ENCODE measurements at regions not wholly inside any gene's neighbourhood (a gene's known extent, or its start where the extent isn't known, plus 50 kb on each side); places are given as distances from the start of the nearest gene placed in this dataset.
A peak's percentile ranks its signal among the peaks of the same experiment; 100 is the strongest.

GRCh38 chr16:85323961-85324253 is 211.6 kb upstream of the CIBAR2 start:
- intact Hi-C loops (cut with DNase I): no loop called here

DNA sequence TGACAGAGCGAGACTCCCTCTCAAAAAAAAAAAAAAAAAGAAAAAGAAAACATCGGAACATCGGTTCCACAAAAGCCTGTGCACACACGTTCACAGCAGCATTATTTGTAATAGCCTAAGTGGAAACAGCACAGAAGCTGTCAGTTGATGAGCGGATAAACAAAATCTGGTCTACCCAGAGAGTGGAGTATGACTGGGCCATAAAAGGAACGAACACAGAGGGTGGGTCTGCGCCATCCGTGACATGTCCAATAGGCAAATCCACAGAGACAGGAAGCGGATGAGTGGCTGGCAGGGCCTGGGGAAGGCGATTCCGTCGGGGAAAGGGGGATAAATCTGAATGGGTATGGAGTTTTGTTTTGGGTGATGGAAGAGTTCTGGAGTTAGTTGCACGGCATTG is 212.2 kb upstream of the CIBAR2 start:
- intact Hi-C loops (cut with DNase I): no loop called here
- Histone ChIP-seq H3K4me1 (replicated peaks in 1 of 2) (peaks cover 26 to 43% of the 10 kb centered on the region in 2 donors), H3K27ac (no peak overlapping the region), H3K4me3 (no peak overlapping the region), H3K9me3 (replicated peaks in 1 of 3) (no peaks in the 10 kb centered on the region), H3K36me3 (replicated peaks in 1 of 2) (no peaks in the 10 kb centered on the region), H3K27me3 (no peaks in the 10 kb centered on the region)
- WGBS, 4 donors: 92 to 97% (median 93%) methylated on average over 13 of the region's 13 CpGs
- TF ChIP-seq POLR2A (IDR thresholded peaks at IDR 0.05) (no peak), CTCF (IDR thresholded peaks at IDR 0.05) (no peak)
- no peak for DNase-seq

More at GRCh38 chr16:85323961-85324253, 211.6 kb upstream of the CIBAR2 start:
- H3K9me3 ChIP-seq (replicated peaks in 1 of 3): no peaks in the 10 kb centered on the region
- WGBS, 4 donors: 85 to 94% (median 90%) methylated on average over 7 to 10 of the region's 10 CpGs
- TF ChIP-seq POLR2A (IDR thresholded peaks at IDR 0.05): no peak
- no peak for TF ChIP-seq CTCF (IDR thresholded peaks at IDR 0.05)
- no peak for DNase-seq
- no peaks in the 10 kb centered on the region for H3K27me3 ChIP-seq
- H3K4me1 ChIP-seq (replicated peaks in 1 of 2): peaks cover 26 to 43% of the 10 kb centered on the region in 2 donors
- H3K4me3 ChIP-seq: no peak overlapping the region
- H3K36me3 ChIP-seq (replicated peaks in 1 of 2): no peaks in the 10 kb centered on the region
- H3K27ac ChIP-seq: peak overlapping the region in 3 of 5 donors; percentile 80 to 96 (median 92)

DNA sequence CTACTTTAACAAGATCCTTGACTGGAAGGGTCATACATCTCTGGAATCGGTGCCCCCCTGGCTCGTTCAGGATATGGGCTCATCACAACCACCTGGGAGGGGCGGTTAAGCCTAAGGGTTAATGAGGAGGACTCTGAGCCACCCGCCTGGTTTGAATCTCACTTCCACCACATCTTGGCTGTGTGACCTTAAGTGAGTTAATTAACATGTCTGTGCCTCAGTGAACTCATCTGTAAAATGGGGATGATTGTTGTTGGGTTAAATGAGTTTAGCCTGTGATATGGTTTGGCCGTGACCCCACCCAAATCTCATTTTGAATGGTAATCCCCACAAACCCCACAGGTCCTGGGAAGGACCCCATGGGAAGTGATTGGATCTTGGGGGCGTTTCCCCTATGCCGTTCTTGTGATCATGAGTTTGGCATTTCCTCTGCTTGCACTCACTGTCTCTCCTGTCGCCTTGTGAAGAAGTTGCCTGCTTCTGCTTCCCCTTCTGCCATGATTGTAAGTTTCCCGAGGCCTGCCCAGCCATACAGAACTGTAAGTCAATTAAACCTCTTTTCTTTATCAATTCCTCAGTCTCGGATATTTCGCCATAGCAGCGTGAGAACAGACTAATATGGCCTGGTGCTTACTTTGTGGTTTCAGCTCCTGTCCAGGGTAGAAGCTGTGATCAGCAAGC is 214.0 kb upstream of the CIBAR2 start:
- Histone ChIP-seq H3K27me3 (no peaks in the 10 kb centered on the region), H3K27ac (no peak overlapping the region), H3K9me3 (replicated peaks in 1 of 3) (no peaks in the 10 kb centered on the region), H3K36me3 (replicated peaks in 1 of 2) (no peaks in the 10 kb centered on the region), H3K4me3 (no peak overlapping the region), H3K4me1 (replicated peaks in 1 of 2) (peaks cover 21 to 46% of the 10 kb centered on the region in 2 donors)
- intact Hi-C loops (cut with DNase I): no loop called here
- 82 to 88% (median 86%) methylated on average over 11 to 12 of the region's 12 CpGs for WGBS, 4 donors
- no peak for TF ChIP-seq POLR2A (IDR thresholded peaks at IDR 0.05)
- DNase-seq: no peak

GRCh38 chr16:85326794-85327181 is 214.5 kb upstream of the CIBAR2 start:
- no peaks in the 10 kb centered on the region for H3K36me3 ChIP-seq (replicated peaks in 1 of 2)
- intact Hi-C loops (cut with DNase I): no loop called here
- no peak for DNase-seq
- 72 to 93% (median 91%) methylated on average over 7 to 8 of the region's 8 CpGs for WGBS, 4 donors
- H3K9me3 ChIP-seq (replicated peaks in 1 of 3): no peaks in the 10 kb centered on the region
- TF ChIP-seq CTCF (IDR thresholded peaks at IDR 0.05) (no peak), POLR2A (IDR thresholded peaks at IDR 0.05) (no peak)
- H3K27me3 ChIP-seq: no peaks in the 10 kb centered on the region
- no peak overlapping the region for H3K4me3 ChIP-seq
- no peak overlapping the region for H3K27ac ChIP-seq
- peaks cover 18 to 40% of the 10 kb centered on the region in 2 donors for H3K4me1 ChIP-seq (replicated peaks in 1 of 2)
